SIG-M5 (cell line): ENCODE measurements at regions not wholly inside any gene's neighbourhood (a gene's known extent, or its start where the extent isn't known, plus 50 kb on each side); places are given as distances from the start of the nearest gene placed in this dataset.

Experiments used
- DNase-seq: peaks from one replicate; lab custom pipeline; 2025; lab: John Stamatoyannopoulos, UW

DNA sequence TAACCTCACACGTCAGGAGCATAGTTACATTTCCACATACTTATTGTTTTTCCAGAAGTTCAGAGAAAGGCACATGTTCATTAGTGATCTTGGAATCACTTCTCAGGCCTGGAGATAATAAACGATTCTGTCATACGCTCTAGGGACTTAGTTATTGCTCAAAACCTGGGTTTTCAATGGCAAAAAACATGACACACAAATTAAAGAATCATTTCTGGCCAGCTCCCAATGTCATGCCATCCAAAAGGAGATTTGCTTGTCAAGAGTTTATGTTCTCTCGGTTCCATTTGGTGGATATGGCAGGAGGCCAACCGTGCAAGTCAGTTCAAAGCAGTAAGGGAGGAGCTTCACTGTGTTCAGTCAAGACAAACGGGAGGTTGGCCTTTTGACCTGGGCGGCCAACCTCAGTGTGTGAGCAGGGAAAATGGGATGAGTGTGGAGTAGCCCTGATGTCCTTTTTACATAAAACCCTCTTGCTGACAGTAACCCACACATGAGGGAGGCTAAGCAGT lies 123.4 kb downstream of the NXNL2 start:
- DNase-seq: no peak

DNA sequence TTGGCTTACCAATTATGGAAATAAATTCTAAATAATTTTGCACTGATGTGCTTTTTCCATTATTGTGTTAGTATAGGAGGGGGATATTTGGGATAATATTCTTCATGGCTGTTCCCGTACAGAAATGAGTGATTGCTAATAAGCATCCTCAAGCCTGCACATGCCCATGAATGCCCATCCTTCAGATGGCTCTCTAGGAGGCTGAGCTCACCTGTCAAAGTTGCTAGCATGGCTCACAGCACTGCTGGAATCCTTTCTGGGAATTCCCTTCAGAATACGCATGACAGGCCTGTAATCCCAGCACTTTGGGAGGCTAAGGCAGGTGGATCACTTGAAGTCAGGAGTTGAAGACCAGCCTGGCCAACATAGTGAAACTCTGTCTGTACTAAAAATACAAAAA lies 124.1 kb downstream of the NXNL2 start:
- no peak for DNase-seq

DNA sequence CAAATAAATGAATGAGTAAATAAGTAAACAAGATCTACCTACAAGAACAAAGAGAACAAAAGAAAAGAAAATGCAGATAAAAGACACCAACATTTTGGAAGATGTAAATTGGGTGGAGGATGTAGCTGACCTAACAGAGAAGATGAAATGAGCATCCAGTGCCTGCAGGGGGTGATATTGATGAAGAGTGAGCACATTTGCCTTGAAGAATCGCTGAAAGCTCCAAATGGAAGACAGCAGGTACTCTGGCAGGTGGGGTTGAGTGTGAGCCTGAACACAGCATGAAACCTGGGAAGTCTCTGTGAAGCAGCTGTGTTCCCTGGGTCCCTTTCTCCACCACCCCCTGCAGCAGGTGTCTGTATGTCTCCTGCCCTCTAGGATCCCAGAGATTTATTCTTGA lies 125.6 kb downstream of the NXNL2 start:
- DNase-seq: no peak

DNA sequence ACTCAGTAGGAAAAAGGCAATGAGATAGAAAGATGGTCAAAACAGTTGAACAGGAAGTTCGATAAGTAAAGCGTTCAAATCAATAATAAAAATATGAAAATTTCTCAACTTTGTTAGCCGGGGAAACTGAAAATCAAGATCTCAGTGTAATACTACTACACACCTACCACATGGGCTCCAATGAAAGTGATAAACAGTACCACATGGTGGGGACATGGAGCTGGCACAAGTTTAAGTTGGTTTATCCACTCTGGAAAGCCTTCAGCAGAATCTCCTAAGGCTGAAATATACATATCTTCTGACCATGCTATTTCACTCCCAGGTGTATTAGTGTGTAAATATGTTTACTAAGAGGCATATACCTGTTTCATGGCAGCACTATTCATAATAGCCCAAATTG lies 126.8 kb downstream of the NXNL2 start:
- DNase-seq: no peak

DNA sequence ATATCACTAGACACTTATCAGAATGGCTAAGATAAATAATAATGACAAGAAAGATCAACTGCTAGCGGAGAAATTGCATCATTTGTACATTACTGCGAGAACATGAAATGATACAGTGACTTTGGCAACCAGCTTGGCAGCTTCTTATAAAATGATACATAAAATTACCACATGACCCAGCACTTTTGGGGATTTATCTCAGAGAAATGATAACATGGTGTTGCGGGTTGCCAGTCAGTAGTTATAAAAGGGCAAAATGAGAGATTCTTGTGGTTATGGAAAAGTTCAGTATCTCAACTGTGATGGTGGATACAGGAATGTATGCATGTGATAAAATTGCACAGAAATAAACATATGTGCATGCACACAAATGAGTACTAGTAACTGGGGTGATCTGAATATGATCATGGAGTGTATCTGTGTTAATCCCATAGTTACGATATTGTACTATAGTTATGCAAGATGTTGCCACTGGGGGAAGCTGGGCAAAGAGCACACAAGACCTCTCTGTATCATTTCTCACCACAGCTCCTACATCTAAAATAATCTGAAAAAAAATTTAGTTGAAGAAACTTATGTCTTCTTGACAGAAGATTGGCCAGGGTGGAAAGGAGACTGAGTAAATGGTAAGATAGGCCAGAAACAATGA lies 128.9 kb downstream of the NXNL2 start:
- no peak for DNase-seq

DNA sequence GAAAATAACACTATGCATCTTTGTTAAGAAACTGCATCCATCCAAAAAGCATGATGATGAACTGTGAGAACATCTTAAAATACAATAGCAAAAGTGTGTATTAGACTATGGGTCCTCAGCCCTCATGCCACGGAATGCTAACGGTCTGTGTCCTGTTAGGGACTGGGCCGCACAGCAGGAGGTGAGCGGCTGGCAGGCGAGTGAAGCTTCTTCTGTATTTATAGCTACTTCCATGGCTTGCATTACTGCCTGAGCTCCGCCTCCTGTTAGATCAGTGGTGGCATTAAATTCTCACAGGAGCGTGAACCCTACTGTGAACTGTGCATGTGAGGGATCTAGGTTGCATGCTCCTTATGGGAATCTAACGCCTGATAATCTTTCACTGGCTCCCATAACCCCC lies 129.8 kb downstream of the NXNL2 start:
- no peak for DNase-seq

DNA sequence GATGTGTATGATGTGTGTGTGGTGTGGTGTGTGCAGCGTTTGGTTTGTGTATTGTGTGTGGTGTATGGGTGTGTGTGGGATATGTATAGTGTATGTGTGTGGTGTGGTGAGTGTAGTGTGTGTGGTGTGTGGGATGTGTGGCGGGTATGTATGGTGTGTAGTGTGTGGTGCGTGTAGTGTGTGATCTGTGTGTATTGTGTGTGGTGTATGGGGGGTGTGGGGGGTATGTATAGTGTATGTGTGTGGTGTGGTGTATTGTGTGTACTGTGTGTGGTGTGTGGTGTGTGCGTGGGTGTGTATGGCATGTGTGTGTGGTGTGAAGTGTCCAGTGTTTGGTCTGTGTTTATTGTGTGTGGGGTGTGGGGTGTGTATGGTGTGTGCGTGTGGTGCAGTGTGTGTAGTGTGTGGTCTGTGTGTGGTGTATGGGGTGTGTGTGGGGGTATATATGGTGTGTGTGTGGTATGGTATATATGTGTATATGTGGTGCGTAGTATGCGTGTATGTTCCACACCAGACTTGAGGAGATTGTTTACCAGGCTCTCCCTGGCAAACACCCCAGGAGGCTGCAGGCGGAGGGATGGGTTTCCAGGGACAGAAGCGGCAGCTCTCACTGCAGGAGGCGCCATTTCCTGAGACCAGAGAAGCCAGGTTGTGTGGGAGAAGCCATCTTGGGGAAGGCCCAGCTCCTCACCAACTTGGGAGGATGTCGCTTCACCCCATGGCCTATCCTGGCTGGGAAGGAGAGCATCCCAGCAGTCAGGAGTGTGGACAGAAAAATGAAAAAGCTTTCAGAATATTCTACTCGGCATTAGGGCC lies 138.1 kb downstream of the NXNL2 start:
- no peak for DNase-seq

DNA sequence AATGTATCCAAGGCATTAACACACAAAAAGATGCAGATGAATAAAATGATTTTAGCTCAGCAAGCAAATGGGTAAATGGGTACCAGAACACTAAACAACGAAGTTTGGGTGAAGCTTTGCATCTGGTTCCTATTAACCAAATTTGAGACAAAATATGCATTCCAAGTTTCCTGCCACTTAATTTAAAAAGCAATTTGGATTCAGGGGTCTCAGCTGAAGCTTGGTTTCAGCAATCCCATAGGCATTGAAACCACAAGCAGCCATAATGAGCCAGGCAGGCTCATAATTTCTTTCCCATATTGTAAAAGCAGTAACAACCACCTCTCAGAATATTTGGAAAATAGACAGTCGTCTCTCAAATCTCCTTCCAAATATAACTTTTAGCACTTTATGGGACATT lies 138.9 kb downstream of the NXNL2 start:
- DNase-seq: no peak

DNA sequence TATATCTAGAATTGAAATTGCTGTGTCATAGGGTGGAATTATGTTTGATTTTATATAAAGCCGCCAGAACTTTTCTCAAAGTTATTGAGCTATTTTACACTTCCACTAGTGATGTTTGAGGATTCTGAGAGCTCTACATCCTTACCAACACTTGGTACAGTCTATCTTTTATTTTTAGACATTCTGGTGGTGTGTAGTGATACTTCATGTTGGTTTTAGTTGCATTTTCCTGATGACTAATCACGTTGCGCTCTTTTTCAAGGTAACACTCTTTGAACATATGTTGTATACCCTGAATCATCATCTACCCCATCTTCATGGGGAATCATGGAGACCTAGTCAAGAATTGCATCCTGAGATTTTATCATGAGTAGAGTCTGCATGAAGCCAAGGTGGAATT lies 141.7 kb downstream of the NXNL2 start:
- no peak for DNase-seq

DNA sequence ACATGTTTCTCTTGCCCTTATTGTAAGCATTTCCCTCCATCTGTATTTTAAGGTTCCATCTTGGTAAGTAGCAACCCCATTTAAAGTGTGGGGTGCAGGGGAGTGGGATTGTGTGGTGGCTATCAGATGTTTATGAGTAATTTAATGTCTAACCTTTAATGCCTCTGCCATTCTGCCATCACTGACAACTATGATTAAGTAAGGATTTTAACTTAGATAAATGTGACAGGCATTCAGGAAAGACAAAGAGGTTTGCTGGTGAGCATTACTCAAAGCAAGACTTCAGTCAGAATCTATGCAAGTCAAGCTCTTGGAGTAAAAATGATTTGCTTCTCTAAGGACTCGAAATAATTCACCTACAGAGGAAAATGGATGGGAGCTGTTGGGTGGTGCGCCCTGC lies 143.0 kb downstream of the NXNL2 start:
- no peak for DNase-seq

DNA sequence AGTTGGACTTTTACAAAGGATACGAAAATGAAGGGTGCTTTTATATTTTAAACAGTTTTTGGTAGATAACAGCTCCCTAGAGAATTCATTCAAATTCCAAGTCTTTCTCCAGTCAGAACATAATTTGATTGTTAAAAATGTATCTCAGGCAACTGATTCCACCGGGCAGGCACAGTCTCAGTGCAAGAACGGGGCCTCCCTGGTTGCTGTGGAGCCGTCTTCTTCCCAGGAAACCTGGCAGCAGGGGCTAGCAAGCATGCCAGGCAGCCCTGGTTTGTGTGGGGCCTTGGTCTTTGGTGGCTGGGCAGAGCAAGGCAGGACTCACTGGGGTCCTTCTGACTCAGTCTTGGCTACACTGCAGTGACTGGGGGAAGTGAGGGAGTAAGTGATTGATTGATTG lies 143.5 kb downstream of the NXNL2 start:
- DNase-seq: no peak

DNA sequence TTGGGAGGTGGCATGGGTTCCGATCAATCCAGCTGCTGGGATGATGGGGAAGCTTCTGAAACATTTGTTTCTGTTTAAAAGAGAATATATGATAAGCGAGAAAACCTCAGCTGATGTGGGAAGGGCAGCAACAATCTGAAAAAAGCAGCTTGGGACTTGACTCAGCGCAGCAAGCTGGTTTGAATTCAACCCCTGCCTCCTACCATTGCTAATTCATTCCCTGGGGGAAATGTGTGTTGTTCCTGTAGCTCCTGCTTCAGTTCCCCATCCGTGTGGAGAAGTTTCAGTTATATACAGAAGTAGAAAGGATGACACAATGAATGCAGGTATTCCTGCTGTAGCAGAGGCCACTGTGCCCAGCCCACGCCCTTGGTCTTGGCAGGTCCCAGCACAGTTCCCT lies 145.1 kb downstream of the NXNL2 start:
- no peak for DNase-seq

DNA sequence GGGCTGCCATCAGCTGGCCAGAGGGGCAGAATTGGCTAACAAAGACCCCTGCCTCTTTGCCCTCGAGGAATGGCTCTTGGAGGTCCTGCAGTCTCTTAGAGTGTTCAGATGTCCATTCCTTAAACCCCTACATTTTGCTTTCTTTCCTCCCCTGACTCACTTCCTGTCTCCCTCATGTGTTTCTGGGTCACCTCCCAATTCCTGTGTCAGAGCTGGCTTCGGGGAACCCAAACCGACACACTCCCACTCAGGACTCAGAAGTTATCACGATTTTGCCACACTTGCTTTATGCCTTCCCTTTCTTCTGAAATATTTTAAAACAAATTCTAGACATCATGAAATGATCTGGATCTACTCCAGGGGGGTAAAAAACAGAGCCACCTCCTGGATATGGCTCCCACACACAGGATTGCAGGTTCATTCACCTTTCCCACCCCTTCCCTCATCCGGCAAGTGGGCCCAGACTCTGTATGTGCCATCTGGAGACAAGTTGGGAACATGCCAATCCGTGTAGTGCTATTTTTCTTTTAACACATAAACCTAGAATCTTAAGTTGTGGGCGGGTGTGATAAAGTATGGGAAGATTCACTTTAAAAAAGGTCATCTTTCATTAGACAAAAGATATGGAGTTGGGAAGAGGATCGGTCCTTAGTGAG lies 145.7 kb downstream of the NXNL2 start:
- DNase-seq: no peak

DNA sequence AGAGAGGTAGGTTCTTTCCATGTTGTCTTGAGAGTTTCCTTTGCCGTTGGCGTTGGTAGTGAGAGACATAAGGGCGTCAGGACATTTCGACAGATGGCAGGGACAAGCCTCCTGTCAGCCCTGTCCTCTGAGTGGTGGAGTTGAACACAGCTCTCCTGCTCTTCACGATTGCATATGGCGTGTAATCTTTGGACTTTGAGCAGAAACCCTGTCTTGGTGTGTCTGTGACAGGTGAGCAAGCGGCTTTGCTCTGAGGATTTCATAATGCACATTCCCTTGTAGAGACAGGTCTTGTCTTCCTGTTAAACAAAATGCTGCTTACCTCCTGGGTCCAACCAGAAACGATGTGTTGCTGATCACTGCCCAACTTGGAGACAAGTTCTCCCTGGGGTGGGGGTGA lies 146.5 kb downstream of the NXNL2 start:
- DNase-seq: no peak

DNA sequence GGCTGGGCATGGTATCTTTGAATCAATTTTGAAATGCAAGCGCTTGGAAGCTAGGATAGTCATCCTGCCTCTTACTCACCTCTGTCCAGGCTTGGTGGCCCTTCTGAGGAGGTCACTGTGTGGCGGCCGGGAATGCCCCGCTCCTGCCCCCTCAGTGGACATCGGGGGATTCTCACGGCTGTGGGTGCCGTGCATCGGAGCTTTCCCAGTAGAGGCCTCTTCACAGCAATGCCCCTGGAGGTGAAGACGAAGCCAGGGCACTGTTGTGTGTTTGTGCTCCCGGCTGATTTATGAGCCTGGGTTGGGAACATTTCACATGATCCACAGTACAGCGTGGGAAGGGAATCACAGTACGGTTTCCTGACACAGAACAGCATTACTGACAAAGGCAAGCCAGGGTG lies 147.5 kb downstream of the NXNL2 start:
- no peak for DNase-seq

DNA sequence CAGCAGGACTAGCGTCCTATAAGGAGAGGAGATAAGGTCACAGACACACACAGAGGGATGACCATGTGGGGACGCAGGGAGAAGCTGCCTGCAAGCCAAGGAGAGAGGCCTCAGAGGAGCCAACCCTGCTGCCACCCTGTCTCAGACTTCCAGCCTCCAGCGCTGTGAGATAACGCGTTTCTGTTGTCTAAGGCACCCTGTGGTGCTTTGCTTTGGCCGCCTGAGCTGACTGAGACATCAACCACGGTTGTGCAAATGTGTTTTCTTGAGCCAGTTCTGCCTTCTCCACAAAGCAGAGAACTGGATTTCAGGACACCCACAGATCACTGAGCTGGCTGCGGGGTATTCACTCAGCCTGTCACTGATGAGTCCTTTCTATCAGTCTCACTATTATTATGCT lies 149.1 kb downstream of the NXNL2 start:
- no peak for DNase-seq

DNA sequence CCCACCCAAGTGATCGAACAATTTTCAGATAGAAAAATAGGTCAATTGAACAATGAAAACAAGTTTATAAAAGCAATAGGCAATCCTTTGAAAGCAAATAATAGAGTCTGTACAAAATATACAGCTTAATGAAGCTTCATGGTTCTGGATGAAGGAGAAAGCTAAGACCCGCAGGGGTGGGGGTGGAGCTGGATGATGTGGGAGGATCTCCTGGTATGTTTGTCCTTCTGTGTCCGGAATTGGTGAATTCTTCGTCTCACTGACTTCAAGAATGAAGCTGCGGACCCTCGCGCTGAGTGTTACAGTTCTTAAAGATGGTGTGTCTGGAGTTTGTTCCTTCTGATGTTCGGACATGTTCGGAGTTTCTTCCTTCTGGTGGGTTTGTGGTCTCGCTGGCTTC lies 149.9 kb downstream of the NXNL2 start:
- DNase-seq: no peak

DNA sequence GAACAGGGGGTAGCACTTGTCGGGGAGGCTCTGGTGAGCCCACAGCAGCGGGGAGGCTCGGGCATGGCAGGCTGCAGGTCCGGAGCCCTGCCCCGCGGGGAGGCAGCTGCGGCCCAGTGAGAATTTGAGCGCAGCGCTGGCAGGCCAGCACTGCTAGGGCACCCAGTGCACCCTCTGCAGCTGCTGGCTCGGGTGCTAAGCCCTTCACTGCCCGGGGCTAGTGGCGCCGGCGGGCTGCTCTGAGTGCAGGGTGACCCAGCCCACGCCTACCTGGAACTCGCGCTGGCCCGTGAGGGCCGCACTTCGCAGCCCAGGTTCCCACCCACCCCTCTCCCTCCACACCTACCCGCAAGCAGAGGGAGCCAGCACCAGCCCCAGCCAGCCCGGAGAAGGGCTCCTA lies 151.0 kb downstream of the NXNL2 start:
- no peak for DNase-seq

DNA sequence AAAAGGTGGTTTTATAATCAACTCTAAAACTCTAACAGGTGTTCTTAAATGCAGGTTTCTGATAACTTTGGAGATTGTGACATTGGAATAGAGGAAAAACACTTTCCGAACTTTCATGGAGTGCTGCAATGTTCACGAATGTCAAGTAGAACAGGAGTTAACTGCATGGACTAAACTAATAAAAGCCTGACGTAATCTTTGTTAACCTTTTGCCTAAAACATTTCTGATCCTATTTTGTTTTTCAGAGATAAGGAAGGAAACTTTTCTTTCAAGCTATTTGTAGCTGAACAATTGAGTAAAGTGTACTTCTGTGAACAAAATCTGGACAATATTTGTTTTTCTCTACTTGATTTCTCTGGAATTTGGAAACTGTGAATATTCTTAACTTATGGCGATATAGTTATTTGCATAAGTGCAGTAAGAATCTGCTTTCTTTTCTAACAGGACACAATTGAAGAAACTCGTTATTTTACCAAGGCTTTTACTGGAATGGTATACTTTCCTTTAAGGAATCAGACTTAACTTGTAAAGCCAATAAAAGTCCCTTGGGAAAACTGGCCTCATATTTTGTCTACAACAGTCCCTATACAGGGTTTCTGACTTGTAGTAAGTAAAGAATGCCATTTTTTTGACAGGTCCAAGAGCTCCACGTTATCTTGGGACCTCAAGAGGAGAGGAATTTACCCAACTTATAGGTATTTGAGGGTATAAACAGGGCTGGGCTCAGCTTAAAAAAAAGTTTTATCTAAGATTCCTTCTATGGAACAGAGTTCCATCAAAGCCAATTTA lies 154.7 kb downstream of the NXNL2 start:
- DNase-seq: no peak

DNA sequence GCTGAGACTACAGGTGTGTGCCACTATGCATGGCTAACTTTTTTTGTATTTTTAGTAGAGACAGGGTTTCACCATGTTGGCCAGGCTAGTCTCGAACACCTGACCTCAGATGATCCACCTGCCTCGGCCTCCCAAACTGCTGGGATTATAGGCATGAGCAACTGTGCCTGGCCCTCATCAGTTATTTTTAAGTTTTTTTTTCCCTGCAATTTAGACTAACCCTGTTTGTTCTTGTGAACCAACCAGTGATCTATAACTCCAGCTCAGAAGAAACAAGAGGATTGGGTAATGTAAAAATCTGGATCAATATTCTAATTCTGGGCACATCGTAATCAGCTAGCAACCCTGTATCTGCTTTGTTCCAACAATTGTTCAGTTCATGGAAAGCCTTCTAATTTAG lies 155.7 kb downstream of the NXNL2 start:
- no peak for DNase-seq

DNA sequence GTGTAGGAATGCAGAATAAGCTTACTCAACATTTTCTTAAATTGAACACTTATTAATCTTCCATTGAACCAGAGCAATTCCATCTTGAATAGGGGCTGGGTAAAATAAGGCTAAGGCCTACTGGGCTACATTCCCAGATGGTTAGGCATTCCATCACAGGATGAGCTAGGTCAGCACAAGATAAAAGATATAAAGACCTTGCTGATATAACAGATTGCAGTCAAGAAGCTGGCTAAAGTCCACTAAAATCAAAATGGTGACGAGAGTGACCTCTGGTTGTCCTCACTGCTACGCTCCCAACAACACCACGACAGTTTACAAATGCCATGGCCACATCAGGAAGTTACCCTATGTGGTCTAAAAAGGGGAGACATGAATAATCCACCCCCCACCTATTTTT lies 156.1 kb downstream of the NXNL2 start:
- no peak for DNase-seq

DNA sequence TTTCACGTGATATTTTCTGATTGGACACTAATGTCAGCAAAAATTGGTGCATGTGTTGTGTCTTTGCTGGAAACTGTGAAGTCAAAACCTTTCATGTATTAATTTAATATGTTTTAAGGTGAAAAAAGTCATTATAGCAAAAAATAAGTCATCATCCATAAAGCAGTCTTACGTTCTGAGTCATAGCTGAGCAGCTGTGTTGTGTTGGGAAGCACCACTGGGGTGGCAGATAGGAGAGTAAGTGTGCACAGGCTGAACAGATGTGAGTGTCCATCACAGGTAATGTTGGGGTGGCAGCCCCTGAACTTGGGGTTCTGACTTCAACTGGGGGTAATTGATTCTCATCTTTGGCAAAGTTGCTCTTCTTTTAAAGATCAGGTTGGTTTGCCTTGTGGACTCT lies 156.8 kb downstream of the NXNL2 start:
- DNase-seq: no peak
